C4-2B (cell line): ENCODE measurements at regions not wholly inside any gene's neighbourhood (a gene's known extent, or its start where the extent isn't known, plus 50 kb on each side); places are given as distances from the start of the nearest gene placed in this dataset.

ENCODE experiments used
- ZFX ChIP-seq: fragments of 450-650 bp; IDR thresholded peaks from 2 replicates; pipeline ENCODE4 v1.6.1; 2017
- TF ChIP-seq, protein P1 (sequence below): fragments of 450-650 bp; conservative IDR thresholded peaks from 2 replicates; pipeline ENCODE4 v1.5.1; 2017; ENCODE audit warnings: mild to moderate bottlenecking

- TF ChIP-seq, protein P1, sequence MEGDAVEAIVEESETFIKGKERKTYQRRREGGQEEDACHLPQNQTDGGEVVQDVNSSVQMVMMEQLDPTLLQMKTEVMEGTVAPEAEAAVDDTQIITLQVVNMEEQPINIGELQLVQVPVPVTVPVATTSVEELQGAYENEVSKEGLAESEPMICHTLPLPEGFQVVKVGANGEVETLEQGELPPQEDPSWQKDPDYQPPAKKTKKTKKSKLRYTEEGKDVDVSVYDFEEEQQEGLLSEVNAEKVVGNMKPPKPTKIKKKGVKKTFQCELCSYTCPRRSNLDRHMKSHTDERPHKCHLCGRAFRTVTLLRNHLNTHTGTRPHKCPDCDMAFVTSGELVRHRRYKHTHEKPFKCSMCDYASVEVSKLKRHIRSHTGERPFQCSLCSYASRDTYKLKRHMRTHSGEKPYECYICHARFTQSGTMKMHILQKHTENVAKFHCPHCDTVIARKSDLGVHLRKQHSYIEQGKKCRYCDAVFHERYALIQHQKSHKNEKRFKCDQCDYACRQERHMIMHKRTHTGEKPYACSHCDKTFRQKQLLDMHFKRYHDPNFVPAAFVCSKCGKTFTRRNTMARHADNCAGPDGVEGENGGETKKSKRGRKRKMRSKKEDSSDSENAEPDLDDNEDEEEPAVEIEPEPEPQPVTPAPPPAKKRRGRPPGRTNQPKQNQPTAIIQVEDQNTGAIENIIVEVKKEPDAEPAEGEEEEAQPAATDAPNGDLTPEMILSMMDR: no peak
- no peak for TF ChIP-seq ZFX
Observed at GRCh38 chr12:87378526-87378925, 650.7 kb downstream of the C12orf50 start.
